NOMO-1 (cell line): ENCODE measurements at regions not wholly inside any gene's neighbourhood (a gene's known extent, or its start where the extent isn't known, plus 50 kb on each side); places are given as distances from the start of the nearest gene placed in this dataset.
"Not testable (repeated sequence)": the region's sequence is repeated elsewhere in the genome, so short reads cannot be mapped to it uniquely, and the experiment has no call there.

Experiments used
- DNase-seq, 2 experiments: peaks; one replicate each; lab custom pipeline; 2025; ENCODE audit not compliant: unreplicated experiment in 2 of 2; lab: John Stamatoyannopoulos, UW

GRCh38 chr11:24400059-24400665, 96.7 kb upstream of the LUZP2 start:
- no peak for DNase-seq

GRCh38 chr11:24406389-24406788, 90.5 kb upstream of the LUZP2 start:
- DNase-seq, result no peak

- no peak for DNase-seq
Measured at GRCh38 chr11:24406980-24407379, 89.9 kb upstream of the LUZP2 start.

- DNase-seq, result no peak
Measured at GRCh38 chr11:24407733-24408132, 89.1 kb upstream of the LUZP2 start.

- no peak for DNase-seq
Measured at GRCh38 chr11:24408202-24408601, 88.7 kb upstream of the LUZP2 start.

- no peak for DNase-seq
Measured at GRCh38 chr11:24411791-24412190, 85.1 kb upstream of the LUZP2 start.

GRCh38 chr11:24412722-24413121, 84.1 kb upstream of the LUZP2 start:
- no peak for DNase-seq

- DNase-seq, result no peak
Measured at GRCh38 chr11:24413391-24413790, 83.5 kb upstream of the LUZP2 start.

GRCh38 chr11:24415955-24416636, 80.8 kb upstream of the LUZP2 start:
- DNase-seq, result not testable (repeated sequence)

- DNase-seq, result no peak
Measured at GRCh38 chr11:24421766-24422165, 75.1 kb upstream of the LUZP2 start.

- DNase-seq, result no peak
Measured at GRCh38 chr11:24422376-24422775, 74.5 kb upstream of the LUZP2 start.

- no peak for DNase-seq
Measured at GRCh38 chr11:24437123-24437522, 59.7 kb upstream of the LUZP2 start.
